Endothelial cell of umbilical vein (primary cell): ENCODE measurements at regions not wholly inside any gene's neighbourhood (a gene's known extent, or its start where the extent isn't known, plus 50 kb on each side); places are given as distances from the start of the nearest gene placed in this dataset.

Experiments used
- BruUV-seq: library from RNA; stranded (reverse); fragments of 400-500 nt; replicated peaks from 2 replicates; lab custom pipeline; 2021; lab: Mats Ljungman, UMichigan
- CTCF ChIA-PET: fragments of 300-600, 350-600 bp; sonication (Branson Sonifier 250); formaldehyde crosslinking; loops from one replicate; lab custom pipeline; 2021; ENCODE audit warnings: antibody characterized with exemption, inconsistent platforms; lab: Charles Lee
- POLR2A ChIA-PET: fragments of 300-600, 350-600 bp; sonication (Branson Sonifier 250); formaldehyde crosslinking; loops from one replicate; lab custom pipeline; 2021; ENCODE audit warnings: antibody characterized with exemption, inconsistent platforms; lab: Charles Lee
- DNase-seq: peaks from one replicate; pipeline ENCODE4 v3.0.0-alpha.2; 2011; ENCODE audit warnings: low read depth, low spot score
- FAIRE-seq: peaks from 2 replicates; lab custom pipeline; 2011; peaks lifted over from hg19 to GRCh38; lab: Jason Lieb, UNC
- H2AFZ ChIP-seq: 2 replicates; pipeline ENCODE4 v1.6.0; 2012; ENCODE audit warnings: low read depth, low read length, control low read depth, inconsistent platforms
- H3K27ac ChIP-seq: 2 replicates; pipeline ENCODE4 v1.5.1; 2011; ENCODE audit warnings: low read depth, mild to moderate bottlenecking, control low read depth, low read length, moderate library complexity; ENCODE audit not compliant: insufficient read depth
- H3K27me3 ChIP-seq, 2 experiments: 2 replicates each; pipeline versions ENCODE4 v1.6.0 to v1.6.1; 2011; ENCODE audit warnings: low read length in 2 of 2, mixed read lengths in 1 of 2; ENCODE audit not compliant: control insufficient read depth in 2 of 2, insufficient read depth in 2 of 2
- H3K36me3 ChIP-seq, 2 experiments: 2 replicates in 1 of 2; 3 replicates in 1 of 2; pipeline ENCODE4 v1.5.1; 2011; ENCODE audit warnings: low read length in 2 of 2, mild to moderate bottlenecking in 1 of 2, moderate library complexity in 1 of 2; ENCODE audit not compliant: control insufficient read depth in 2 of 2, insufficient read depth in 2 of 2; ENCODE audit errors: extremely low read depth in 1 of 2
- H3K4me1 ChIP-seq: 3 replicates; pipeline ENCODE4 v1.5.1; 2011; ENCODE audit warnings: mild to moderate bottlenecking, low read length; ENCODE audit not compliant: control insufficient read depth, insufficient read depth; ENCODE audit errors: extremely low read depth
- H3K4me2 ChIP-seq: 2 replicates; pipeline ENCODE4 v1.6.1; 2011; ENCODE audit warnings: low read length, control low read depth, mixed read lengths; ENCODE audit not compliant: insufficient read depth
- H3K4me3 ChIP-seq, 3 experiments: fragments of 200-600 bp in 1 of 3; sonication (generic), shearing (Covaris generic) in 1 of 3; replicated peaks in 1 of 3; 2 replicates each; pipeline ENCODE4 v1.5.1; 2011 to 2016; ENCODE audit warnings: control low read depth in 3 of 3, low read length in 3 of 3, mild to moderate bottlenecking in 2 of 3, inconsistent platforms in 1 of 3, low read depth in 1 of 3, moderate library complexity in 1 of 3; ENCODE audit not compliant: insufficient read depth in 1 of 3
- H3K79me2 ChIP-seq: 2 replicates; pipeline ENCODE4 v1.6.0; 2012; ENCODE audit warnings: low read length, inconsistent platforms; ENCODE audit not compliant: control insufficient read depth, insufficient read depth
- H3K9ac ChIP-seq: replicated peaks from 2 replicates; pipeline ENCODE3; 2011; ENCODE audit warnings: low read length, control low read depth; ENCODE audit not compliant: insufficient read depth; ENCODE audit errors: extremely low read depth
- H3K9me1 ChIP-seq: replicated peaks from 3 replicates; pipeline ENCODE4 v1.6.0; 2011; ENCODE audit warnings: mild to moderate bottlenecking, low read length; ENCODE audit not compliant: control insufficient read depth, insufficient read depth; ENCODE audit errors: extremely low read depth
- H3K9me3 ChIP-seq: replicated peaks from 2 replicates; pipeline ENCODE4 v1.5.1; 2012; ENCODE audit warnings: low read length, inconsistent platforms; ENCODE audit not compliant: control insufficient read depth, insufficient read depth
- H4K20me1 ChIP-seq: replicated peaks from 2 replicates; pipeline ENCODE3; 2011; ENCODE audit warnings: mild to moderate bottlenecking, low read length; ENCODE audit not compliant: control insufficient read depth, insufficient read depth; ENCODE audit errors: extremely low read depth
- EZH2 ChIP-seq: IDR thresholded peaks from 2 replicates; pipeline ENCODE4 v1.6.1; 2012; ENCODE audit warnings: borderline replicate concordance, low read depth, mild to moderate bottlenecking, moderate library complexity, low read length, inconsistent platforms; ENCODE audit not compliant: severe bottlenecking
- FOS ChIP-seq: IDR thresholded peaks from 2 replicates; pipeline ENCODE4 v1.6.1; 2011; ENCODE audit warnings: mild to moderate bottlenecking, low read length, moderate library complexity, borderline replicate concordance; ENCODE audit not compliant: insufficient read depth
- GATA2 ChIP-seq: IDR thresholded peaks from 2 replicates; pipeline ENCODE4 v1.7.0; 2011; ENCODE audit warnings: low read depth, mild to moderate bottlenecking, moderate library complexity, mixed read lengths, low read length; ENCODE audit not compliant: insufficient read length, insufficient read depth
- JUN ChIP-seq: IDR thresholded peaks from 2 replicates; pipeline ENCODE4 v1.6.1; 2011; ENCODE audit warnings: borderline replicate concordance, low read depth; ENCODE audit not compliant: insufficient read length, insufficient read depth
- MAX ChIP-seq: IDR thresholded peaks from 2 replicates; pipeline ENCODE4 v1.6.1; 2011; ENCODE audit not compliant: insufficient read depth, insufficient read length
- MYC ChIP-seq: IDR thresholded peaks from one replicate; pipeline ENCODE4 v1.6.1; 2011; ENCODE audit warnings: mild to moderate bottlenecking, low read depth, low read length
- POLR2A ChIP-seq: IDR thresholded peaks from 2 replicates; pipeline ENCODE4 v1.6.1; 2012; ENCODE audit warnings: low read depth, mild to moderate bottlenecking, control low read depth, low read length
- POLR2AphosphoS5 ChIP-seq: IDR thresholded peaks from 2 replicates; pipeline ENCODE4 v1.6.1; 2012; ENCODE audit warnings: low read depth, mild to moderate bottlenecking, control low read depth, low read length, moderate library complexity; ENCODE audit not compliant: insufficient read depth
- dilution Hi-C: fragments of 300-500 bp; cut with MboI; formaldehyde crosslinking; loops from one replicate; pipeline ENCODE4 v1.15.0; 2019; ENCODE audit warnings: low sequenced_read_pairs; ENCODE audit not compliant: extremely low pct_ligation_motif_present
- intact Hi-C: fragments of 100-400 bp; cut with micrococcal nuclease; formaldehyde crosslinking; loops from one replicate; pipeline ENCODE4 v1.10.0; 2022
- TF ChIP-seq, protein P1 (sequence below), 2 donors: IDR thresholded peaks; 1 replicate in 1 of 2; 2 replicates in 1 of 2; pipeline ENCODE4 v1.5.1; 2011; ENCODE audit warnings: low read length in 2 of 2, mild to moderate bottlenecking in 2 of 2, moderate library complexity in 2 of 2, control low read depth in 1 of 2, inconsistent platforms in 1 of 2, low read depth in 1 of 2; ENCODE audit not compliant: insufficient read depth in 1 of 2; ENCODE audit errors: extremely low read depth in 1 of 2

- intact Hi-C loops: no loop called here
- no peak for TF ChIP-seq FOS
- no peak for TF ChIP-seq EZH2
- TF ChIP-seq JUN: no peak
- TF ChIP-seq POLR2AphosphoS5: no peak
- TF ChIP-seq MAX: no peak
- no peak for TF ChIP-seq GATA2
- no peak for TF ChIP-seq POLR2A
- TF ChIP-seq, protein P1, sequence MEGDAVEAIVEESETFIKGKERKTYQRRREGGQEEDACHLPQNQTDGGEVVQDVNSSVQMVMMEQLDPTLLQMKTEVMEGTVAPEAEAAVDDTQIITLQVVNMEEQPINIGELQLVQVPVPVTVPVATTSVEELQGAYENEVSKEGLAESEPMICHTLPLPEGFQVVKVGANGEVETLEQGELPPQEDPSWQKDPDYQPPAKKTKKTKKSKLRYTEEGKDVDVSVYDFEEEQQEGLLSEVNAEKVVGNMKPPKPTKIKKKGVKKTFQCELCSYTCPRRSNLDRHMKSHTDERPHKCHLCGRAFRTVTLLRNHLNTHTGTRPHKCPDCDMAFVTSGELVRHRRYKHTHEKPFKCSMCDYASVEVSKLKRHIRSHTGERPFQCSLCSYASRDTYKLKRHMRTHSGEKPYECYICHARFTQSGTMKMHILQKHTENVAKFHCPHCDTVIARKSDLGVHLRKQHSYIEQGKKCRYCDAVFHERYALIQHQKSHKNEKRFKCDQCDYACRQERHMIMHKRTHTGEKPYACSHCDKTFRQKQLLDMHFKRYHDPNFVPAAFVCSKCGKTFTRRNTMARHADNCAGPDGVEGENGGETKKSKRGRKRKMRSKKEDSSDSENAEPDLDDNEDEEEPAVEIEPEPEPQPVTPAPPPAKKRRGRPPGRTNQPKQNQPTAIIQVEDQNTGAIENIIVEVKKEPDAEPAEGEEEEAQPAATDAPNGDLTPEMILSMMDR (IDR thresholded peaks at IDR 0.05; ENCODE audit: extremely low read depth in 1 of 2, insufficient read depth in 1 of 2, low read depth in 1 of 2, low read length in 2 of 2): no peak
- TF ChIP-seq MYC: no peak
Measured at GRCh38 chr1:219367496-219367895, 193.8 kb downstream of the LYPLAL1 start.

More at GRCh38 chr1:219367496-219367895, 193.8 kb downstream of the LYPLAL1 start:
- Histone ChIP-seq H2AFZ (no peak overlapping the region), H4K20me1 (no peaks in the 10 kb centered on the region), H3K4me3 (no peak overlapping the region), H3K9ac (no peak overlapping the region), H3K79me2 (no peaks in the 10 kb centered on the region), H3K27me3 (no peaks in the 10 kb centered on the region), H3K27ac (no peak overlapping the region), H3K36me3 (no peaks in the 10 kb centered on the region), H3K9me1 (no peaks in the 10 kb centered on the region), H3K9me3 (no peaks in the 10 kb centered on the region), H3K4me2 (no peak overlapping the region), H3K4me1 (peaks cover 13% of the 10 kb centered on the region)
- BruUV-seq: no TSS peak
- dilution Hi-C loops: no loop called here
- FAIRE-seq (no peak), DNase-seq (no peak)
- ChIA-PET CTCF (no interaction called here), POLR2A (no interaction called here)
